Stomach (tissue), 4 donors: ENCODE measurements at regions not wholly inside any gene's neighbourhood (a gene's known extent, or its start where the extent isn't known, plus 50 kb on each side); places are given as distances from the start of the nearest gene placed in this dataset.

Experiments
- EP300 ChIP-seq: sonication (generic); formaldehyde crosslinking; IDR thresholded peaks from one replicate; pipeline ENCODE4 v1.6.1; 2017; ENCODE audit warnings: antibody characterized with exemption
- POLR2A ChIP-seq, 4 donors: fragments of 450-650 bp; IDR thresholded peaks; one replicate each; pipeline ENCODE4 v1.6.1; 2016; ENCODE audit warnings: antibody characterized with exemption in 4 of 4, control low read depth in 2 of 4, mild to moderate bottlenecking in 1 of 4, moderate library complexity in 1 of 4

DNA sequence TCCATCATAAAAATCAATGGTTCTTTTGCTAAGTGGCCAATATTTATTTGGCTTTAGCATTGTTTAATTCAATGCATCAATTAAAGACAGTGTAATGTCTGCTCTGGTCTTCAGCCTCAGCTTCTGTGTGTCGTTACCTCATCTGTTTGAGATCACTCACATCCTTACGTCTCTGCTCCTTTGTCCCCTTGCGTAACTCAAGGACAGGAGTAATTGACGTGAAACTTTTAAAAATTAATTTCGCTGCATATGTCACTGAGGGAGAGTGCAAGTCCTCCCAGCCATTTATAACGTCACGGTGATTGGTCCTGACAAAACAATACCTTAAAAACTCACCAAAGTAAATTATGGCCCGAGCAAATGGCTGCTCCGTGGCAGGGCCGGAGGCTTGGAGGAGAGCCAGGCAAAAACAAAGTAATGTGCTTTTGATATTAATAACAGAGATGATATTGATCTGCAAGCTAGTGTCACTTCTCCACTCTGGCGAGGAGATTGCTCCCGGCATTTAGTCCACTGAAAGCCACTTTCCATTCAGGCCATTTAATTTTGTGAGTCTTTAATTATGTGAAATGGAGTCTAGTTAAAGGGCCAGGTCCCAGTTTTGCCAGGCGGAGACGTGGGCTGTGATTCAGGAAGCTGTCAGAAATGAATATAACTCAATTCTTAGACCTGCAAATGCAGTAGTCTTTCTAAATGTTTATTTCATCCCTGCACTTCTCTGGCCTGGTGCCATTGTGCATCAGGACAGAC, 150.9 kb upstream of the POU3F1 start:
- TF ChIP-seq EP300 (no peak), POLR2A (IDR thresholded peaks at IDR 0.05) (no peak)
